Activated T-cell treated with anti-CD3 and anti-CD28 coated beads, Interleukin-2, amount 50 U/mL, for 1 hour (primary cell): ENCODE measurements at regions not wholly inside any gene's neighbourhood (a gene's known extent, or its start where the extent isn't known, plus 50 kb on each side); places are given as distances from the start of the nearest gene placed in this dataset.
A peak's percentile ranks its signal among the peaks of the same experiment; 100 is the strongest.

Source experiments
- DNase-seq: peaks from one replicate; pipeline ENCODE4 v3.0.0-alpha.2; 2020

DNA sequence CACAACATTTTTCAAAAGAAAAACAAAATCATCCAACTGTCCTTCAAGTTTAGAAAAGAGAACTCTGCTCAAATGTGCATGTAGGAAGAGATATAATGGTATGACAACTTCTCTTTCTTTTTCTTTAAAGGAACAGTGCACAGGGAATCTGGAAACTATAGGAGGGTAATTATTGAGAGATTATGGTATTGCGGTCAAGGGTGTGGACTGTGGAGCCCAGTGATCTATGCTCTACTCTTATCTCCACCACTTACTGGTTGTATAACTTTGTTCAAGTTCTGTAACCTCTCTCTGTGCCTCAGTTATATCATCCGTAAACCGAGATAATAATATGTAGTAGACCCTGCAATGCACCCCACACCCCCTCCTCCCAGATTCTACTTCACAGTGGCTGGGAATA, 69.8 kb upstream of the PCGF5 start:
- DNase-seq = no peak

DNA sequence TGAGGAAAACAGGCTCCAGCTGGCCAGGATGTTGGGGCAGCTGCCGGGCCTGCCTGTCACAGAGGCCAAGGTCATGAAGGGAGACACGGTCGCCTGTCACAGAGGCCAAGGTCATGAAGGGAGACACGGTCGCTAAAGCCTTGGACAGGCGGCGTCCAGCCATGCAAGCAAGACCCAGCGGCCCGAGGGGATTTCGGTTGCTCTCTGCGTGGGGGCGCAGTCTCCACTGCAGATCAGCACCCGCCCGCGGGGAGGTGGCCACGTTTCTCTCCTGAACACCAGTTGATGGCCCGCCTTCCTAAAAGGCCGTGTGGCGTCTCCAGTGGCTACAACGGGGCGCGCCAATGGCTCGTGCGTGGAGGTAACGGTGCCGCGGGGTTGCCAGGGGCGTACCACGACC, 67.0 kb upstream of the PCGF5 start:
- DNase-seq = no peak

DNA sequence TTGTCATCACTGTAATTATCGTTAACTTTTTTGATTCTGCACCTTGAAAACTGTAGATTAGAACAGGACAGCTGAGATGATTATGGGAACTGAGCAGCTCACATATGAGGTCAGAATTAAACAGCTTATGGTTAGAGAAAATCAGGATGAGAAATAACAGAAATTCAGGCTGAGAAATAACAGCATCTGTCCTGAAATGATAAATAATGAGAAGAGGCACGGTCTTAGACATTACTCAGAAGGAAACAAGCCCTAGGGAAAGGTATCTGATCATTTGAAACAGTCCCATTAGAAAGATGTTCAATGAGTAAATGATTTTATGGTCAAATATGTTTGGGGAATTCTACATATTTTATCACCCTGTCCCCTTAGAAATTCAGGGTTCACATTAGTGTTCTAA, 65.6 kb upstream of the PCGF5 start:
- no peak for DNase-seq

DNA sequence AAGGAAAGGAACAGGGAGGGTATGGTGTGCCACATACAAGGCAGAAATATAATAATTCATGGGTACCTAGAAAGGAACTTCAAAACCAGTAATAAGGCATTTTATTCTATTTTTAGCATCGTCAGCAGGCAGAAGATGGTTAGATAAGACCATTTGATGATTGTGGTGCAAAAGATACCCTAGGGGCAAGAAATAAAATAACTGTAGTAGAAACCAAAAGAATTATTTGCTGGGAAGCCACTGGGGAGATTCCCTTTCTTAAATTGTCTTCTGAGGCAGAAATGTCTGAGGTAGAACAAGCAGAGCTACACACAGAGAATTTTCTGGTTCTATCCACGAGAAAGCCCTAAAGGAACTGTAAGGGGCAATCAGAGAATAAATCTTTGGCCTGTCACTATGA, 64.3 kb upstream of the PCGF5 start:
- DNase-seq = no peak

DNA sequence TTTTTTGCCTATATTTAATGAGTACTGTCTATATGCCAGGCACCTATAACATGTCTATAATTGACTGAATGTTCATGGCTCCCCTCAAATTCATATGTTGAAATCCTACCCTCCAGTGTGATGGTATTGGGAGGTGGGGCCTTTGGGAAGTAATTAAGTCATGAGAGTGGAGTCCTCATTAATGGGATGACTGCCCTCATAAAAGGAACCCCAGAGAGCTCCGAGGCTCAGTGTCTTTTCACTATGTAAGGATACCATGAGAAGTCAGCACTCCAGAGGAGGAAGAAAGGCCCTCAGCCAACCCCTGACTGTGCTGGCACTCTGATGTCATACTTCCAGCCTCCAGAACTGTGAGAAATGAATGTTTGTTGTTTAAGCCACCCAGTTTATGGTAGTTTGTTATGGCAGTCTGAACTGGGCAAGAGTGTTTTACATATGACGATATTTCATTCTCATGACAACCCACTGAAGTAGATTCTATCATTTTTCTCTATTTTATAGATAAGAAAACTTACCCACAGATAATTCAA, 61.1 kb upstream of the PCGF5 start:
- DNase-seq = no peak

DNA sequence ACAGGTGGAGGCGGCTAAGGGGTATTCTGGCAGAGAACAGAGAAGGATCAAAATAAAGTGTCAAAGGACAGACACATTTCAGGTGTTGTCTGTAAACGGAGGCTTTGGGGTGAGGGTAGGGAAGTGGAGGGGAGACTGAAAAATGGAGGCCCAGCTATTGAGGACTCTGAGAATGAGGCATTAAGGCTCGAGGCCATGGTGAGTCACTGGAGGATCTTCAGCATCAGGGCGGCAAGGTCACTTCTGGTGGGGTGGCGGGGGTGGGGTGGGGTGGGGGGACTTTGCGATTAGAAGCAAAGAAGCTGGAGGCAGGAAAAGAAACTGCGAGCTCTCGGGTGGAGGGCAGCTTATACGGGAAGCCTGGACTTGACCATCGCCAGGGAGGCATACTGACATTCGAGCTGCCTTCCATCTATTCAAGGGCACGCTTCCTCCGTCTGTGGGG, 58.4 kb upstream of the PCGF5 start:
- DNase-seq = no peak

DNA sequence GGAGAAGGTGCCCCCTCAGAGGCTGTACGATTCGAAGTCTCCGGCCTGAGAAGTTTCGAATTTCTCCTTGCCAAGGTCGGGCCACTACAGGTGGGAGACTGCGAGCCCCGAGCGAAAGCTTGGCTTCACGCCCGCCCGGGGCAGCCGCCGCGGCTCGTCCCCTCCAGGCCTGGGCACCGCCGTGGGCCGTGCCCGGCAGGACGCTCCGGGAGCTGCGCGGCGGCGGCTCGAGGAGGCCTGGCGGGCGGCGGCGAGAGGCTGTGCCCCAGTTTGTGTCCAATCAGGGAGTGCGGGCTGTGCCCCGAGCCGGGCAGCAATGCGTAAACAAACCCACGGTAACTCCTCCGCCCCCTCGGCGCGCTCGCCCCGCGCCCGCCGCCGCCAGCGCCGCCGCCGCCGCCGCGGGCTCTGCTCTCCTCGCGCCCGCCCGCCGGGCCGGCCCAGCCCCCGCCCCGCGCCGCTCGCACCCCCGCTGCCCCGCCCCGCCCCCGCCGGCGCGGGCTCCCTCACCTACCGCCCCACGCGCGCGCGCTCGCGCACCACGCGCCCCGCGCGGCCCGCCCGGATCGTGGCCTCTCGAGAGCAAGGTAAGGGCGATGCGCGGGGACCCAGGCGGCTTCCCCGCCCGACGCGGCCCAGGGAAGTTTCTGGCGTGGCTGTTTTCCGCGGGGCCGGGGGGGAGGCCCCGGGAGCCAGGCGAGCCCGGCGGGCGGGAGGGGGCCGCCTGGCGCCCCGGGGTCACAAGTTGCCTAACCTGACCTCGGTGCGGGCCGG, 57.8 kb upstream of the PCGF5 start:
- peak; percentile 87 for DNase-seq

DNA sequence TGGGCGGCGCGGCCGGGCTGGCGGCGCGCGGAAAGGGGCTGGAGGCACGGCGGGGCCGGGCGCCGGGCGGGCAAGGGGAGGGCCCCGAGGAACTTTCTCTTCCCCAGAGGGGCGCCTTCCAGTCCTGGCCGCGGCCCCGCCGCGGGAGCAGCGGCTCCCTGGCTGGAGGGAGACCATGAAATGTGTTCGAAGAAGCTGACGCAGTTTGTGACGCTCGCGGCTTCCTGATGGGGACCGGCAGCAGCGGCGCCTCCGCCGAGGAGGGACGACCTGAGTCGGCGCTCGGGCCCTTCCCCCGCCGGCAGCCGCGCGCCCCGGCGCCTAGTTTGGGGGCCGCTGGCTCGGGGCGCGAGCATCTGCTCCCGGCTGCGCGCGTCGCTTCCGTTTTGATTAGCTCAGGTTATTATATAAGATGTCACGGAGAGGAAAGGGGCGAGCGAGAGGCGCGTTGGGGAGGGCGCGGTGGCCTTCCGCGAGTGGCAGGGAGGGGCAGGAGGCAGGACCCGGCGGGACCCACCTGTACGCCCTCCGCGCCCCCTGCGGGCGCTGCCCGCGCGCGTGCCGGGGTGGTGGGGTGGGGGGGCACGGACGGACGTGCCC, 57.1 kb upstream of the PCGF5 start:
- DNase-seq = peak; percentile 87

DNA sequence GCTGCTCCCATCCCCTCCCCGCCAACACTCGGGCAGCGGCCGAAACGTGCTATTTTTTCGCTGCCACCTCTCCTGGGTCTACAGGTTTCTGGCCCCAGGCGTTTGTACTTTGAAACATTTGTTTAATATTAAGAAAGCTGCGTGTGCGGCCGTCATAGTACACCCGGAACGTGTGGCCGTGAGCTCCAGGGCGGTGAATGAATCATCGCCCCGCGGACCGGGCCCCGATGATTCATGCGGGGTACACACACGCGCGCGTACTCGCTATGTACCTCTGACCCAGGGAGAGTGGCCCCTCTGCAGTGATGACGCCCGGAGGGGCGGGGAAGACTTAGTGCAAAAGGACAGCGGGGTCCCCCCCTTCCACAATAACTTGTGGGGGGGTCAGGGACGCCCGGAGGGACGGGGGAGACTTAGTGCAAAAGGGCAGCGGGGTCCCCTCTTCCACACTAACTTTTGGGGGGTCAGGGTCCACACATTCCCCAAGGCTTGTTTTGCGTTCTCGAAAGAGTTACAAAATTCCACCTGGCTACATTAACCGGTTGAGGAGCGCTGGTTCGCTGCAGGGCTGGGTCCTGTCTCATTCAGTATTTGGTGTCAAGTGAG, 56.5 kb upstream of the PCGF5 start:
- DNase-seq = peak; percentile 80

DNA sequence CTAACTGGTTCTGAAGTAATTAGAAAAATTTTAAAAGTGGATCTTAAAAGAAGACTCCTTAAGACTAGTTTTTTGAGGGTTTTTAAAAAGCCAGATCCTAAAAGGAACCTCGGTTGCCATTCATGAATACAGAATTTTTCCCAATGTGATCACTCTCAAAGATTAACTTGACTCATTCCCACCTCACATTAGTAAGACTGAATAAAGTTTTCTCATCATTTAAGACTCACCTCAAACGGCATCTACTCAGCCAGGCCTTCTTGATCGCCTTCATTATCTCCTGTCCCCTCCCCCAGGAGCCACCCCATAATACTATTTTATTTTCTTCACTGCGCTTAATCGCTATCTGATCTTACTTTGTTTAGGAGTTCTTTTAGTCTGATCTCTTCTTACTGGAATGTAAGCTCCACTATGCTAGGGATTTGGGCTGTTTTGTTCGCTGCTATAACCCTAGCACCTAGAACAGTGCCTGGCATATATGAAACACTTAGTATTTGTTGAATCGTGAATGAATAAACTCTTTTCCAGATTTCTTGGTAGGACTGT, 55.9 kb upstream of the PCGF5 start:
- DNase-seq = no peak

DNA sequence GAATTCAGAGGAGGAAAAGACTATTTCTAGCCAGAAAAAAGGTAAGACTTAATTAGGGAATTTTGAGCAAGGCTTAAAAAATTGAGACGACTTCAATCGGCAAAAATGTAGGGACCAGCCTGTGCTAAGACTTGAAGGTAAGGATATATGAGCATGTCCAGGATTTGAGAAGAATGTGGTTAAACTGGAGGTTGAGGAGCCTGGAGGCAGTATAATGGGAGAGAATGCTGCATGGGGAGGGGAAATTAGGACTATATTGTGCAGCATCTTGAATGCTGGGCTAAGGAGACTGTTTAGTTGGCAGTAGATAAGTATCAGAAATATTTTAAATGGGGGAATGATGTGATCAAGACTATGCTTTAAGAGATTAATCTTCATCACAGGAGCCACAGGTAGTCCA, 53.1 kb upstream of the PCGF5 start:
- DNase-seq = no peak

DNA sequence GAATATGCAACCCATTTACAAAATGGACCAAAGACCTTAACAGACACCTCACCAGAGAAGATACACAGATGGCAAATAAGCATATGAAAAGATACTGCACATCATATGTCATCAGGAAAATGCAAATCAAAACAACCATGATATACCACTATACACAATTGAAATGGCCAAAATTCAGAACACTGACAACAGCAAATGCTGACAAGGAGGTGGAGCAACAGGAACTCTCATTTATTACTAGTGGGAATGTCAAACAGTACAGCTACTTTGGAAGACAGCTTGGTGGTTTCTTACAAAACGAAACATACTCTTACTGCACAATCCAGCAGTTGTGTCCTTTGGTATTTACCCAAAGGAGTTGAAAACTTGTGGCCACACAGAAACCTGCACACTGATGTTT, 50.0 kb upstream of the PCGF5 start:
- no peak for DNase-seq
